ENCODE measurements at regions not wholly inside any gene's neighbourhood (a gene's known extent, or its start where the extent isn't known, plus 50 kb on each side); places are given as distances from the start of the nearest gene placed in this dataset.

- Mint-ChIP-seq H3K4me3 (no peak overlapping the region), H3K9me3 (no peaks in the 10 kb centered on the region; the same call in 1 of the 2 replicates), H3K27me3 (ENCODE audit: insufficient read depth) (no peaks in the 10 kb centered on the region; the same call in 1 of the 2 replicates), H3K4me1 (ENCODE audit: low read depth) (peaks cover 69% of the 10 kb centered on the region), H3K36me3 (ENCODE audit: low read depth) (peaks cover 21% of the 10 kb centered on the region), H3K27ac (peak overlapping the region; percentile 42; the same call in 1 of the 2 replicates)
- DNase-seq: no peak
- TF ChIP-seq CTCF (IDR thresholded peaks at IDR 0.05): no peak
Measured at GRCh38 chr12:127268706-127269425, 998.1 kb upstream of the TMEM132C start.

DNA sequence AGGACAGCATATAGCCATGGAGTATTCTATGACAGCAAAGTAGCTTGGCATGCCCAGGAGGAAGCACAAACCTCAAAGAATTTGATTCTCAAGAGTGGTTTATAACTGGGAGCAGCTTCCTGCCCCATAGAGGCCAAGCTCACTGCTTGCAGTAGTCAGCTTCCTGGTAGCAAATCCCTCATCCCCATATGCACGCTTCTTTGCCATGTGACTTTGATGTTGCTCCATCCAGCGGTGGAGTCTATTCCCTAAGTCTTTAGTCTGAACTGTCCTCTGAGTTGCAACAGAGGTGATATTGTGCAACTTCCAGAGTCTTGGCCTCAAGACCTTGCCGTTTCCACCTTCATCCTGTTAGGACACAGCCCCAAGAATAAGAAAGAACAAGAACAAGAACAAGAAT, 996.8 kb upstream of the TMEM132C start:
- Mint-ChIP-seq H3K4me1 (ENCODE audit: low read depth) (peaks cover 76% of the 10 kb centered on the region), H3K27ac (peak overlapping the region; percentile 70)

DNA sequence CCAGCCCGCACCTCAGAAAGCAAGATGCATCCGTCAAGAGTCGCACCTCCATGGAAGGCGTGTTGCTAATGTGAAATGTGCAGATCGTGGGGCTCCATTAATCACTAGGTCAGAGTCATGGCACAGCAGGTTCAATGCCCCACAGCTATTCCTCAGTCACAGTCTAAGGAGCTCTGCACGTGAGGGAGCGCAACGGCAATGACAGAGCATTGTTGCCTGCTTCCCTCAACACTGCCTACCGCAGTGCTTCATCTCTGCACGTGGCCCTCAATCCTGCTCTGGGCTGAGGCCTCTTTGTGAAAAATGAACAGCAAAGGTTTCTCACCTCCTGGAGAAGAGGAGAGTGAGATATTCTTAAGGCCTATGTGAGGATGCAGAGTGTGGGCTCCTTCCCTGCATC, 995.2 kb upstream of the TMEM132C start:
- peak overlapping the region; percentile 96 for H3K27ac Mint-ChIP-seq
- H3K4me3 Mint-ChIP-seq: no peak overlapping the region
- DNase-seq: no peak
- H3K27me3 Mint-ChIP-seq (ENCODE audit: insufficient read depth): no peaks in the 10 kb centered on the region; the same call in 1 of the 2 replicates
- H3K4me1 Mint-ChIP-seq (ENCODE audit: low read depth): peaks cover 83% of the 10 kb centered on the region
- no peak for TF ChIP-seq CTCF (IDR thresholded peaks at IDR 0.05)
- H3K9me3 Mint-ChIP-seq: no peaks in the 10 kb centered on the region; the same call in 1 of the 2 replicates
- H3K36me3 Mint-ChIP-seq (ENCODE audit: low read depth): peaks cover 14% of the 10 kb centered on the region

More for the DNA sequence above, 996.8 kb upstream of the TMEM132C start:
- no peak overlapping the region for H3K4me3 Mint-ChIP-seq
- H3K36me3 Mint-ChIP-seq (ENCODE audit: low read depth): peaks cover 20% of the 10 kb centered on the region
- no peaks in the 10 kb centered on the region; the same call in 1 of the 2 replicates for H3K9me3 Mint-ChIP-seq
- peak; percentile 91 for DNase-seq
- peak; percentile 63 for TF ChIP-seq CTCF (IDR thresholded peaks at IDR 0.05)
- H3K27me3 Mint-ChIP-seq (ENCODE audit: insufficient read depth): no peaks in the 10 kb centered on the region; the same call in 1 of the 2 replicates

DNA sequence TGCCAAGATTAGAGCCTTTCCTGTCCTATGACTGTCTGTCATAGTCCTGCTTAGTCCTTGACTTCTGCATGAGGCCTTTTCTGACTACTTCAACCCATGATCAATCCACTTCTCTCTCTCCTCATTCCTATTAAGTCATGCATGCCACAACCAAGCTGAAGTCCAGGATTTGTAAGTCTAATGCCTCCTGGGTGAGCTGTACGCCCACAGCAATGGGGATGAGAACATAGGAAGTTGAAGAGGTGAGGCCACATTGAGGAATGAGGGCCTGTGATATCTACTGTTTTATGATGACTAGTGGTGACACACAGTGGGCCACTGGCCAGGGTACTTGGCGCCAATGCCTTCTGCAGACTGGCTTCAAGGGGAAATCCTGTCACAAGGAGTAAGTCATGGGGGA, 994.1 kb upstream of the TMEM132C start:
- DNase-seq: peak; percentile 98
- Mint-ChIP-seq H3K27me3 (ENCODE audit: insufficient read depth) (peaks cover 1% of the 10 kb centered on the region), H3K27ac (peak overlapping the region; percentile 96), H3K36me3 (ENCODE audit: low read depth) (peaks cover 4% of the 10 kb centered on the region; the same call in 1 of the 2 replicates), H3K9me3 (no peaks in the 10 kb centered on the region), H3K4me3 (peak overlapping the region; percentile 61), H3K4me1 (ENCODE audit: low read depth) (peaks cover 83% of the 10 kb centered on the region)
- no peak for TF ChIP-seq CTCF (IDR thresholded peaks at IDR 0.05)

DNA sequence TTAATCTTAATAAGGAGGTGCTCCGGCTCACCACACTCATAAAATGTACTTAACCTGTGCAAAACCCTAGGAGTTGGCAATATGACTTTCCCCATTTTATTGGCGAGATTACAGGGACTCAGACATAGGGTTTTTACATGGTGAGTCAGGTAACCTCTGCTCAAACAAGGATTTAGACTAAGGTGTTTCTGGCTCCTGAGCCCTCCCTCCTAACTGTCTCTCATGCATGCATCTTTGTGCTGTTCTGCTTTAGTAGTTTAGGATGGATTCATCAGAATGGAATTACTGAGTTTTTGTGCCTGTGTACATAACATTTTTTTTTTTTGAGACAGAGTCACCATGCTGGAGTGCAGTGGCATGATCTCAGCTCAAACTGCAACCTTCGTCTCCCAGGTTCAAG, 993.3 kb upstream of the TMEM132C start:
- no peak for TF ChIP-seq CTCF (IDR thresholded peaks at IDR 0.05)
- peak overlapping the region; percentile 96 for H3K27ac Mint-ChIP-seq
- peak overlapping the region; percentile 61 for H3K4me3 Mint-ChIP-seq
- H3K36me3 Mint-ChIP-seq (ENCODE audit: low read depth): peaks cover 4% of the 10 kb centered on the region; the same call in 1 of the 2 replicates
- H3K9me3 Mint-ChIP-seq: no peaks in the 10 kb centered on the region
- H3K27me3 Mint-ChIP-seq (ENCODE audit: insufficient read depth): peaks cover 1% of the 10 kb centered on the region
- peak; percentile 78 for DNase-seq
- peaks cover 84% of the 10 kb centered on the region for H3K4me1 Mint-ChIP-seq (ENCODE audit: low read depth)
